Effector memory CD4-positive, alpha-beta T cell (primary cell): ENCODE measurements at regions not wholly inside any gene's neighbourhood (a gene's known extent, or its start where the extent isn't known, plus 50 kb on each side); places are given as distances from the start of the nearest gene placed in this dataset.

Experiments used
- DNase-seq, 3 donors: peaks; one replicate each; pipeline ENCODE4 v3.0.0-alpha.2; 2020
- H3K27ac ChIP-seq: 2 replicates; pipeline ENCODE4 v1.7.0; 2013; ENCODE audit warnings: mild to moderate bottlenecking, low read length, moderate library complexity; ENCODE audit not compliant: insufficient read depth, poor library complexity, severe bottlenecking
- H3K27me3 ChIP-seq: replicated peaks from 2 replicates; pipeline ENCODE4 v1.7.0; 2013; ENCODE audit warnings: mild to moderate bottlenecking, low read length; ENCODE audit not compliant: insufficient read depth, control insufficient read depth, poor library complexity, severe bottlenecking
- H3K36me3 ChIP-seq: 2 replicates; pipeline ENCODE4 v1.7.0; 2013; ENCODE audit warnings: mild to moderate bottlenecking, low read length, moderate library complexity; ENCODE audit not compliant: control insufficient read depth, insufficient read depth
- H3K4me1 ChIP-seq: 2 replicates; pipeline ENCODE4 v1.7.0; 2013; ENCODE audit warnings: low read length, mild to moderate bottlenecking; ENCODE audit not compliant: control insufficient read depth, insufficient read depth, poor library complexity, severe bottlenecking
- H3K4me3 ChIP-seq: 2 replicates; pipeline ENCODE4 v1.7.0; 2013; ENCODE audit warnings: low read length, low read depth, mild to moderate bottlenecking; ENCODE audit not compliant: insufficient read depth, poor library complexity, severe bottlenecking
- H3K9me3 ChIP-seq: 2 replicates; pipeline ENCODE4 v1.7.0; 2013; ENCODE audit warnings: mild to moderate bottlenecking, low read length, moderate library complexity; ENCODE audit not compliant: control insufficient read depth

GRCh38 chr4:66974665-66975064 is 570.6 kb downstream of the CENPC start:
- no peak for DNase-seq
- Histone ChIP-seq H3K27ac (no peak overlapping the region), H3K4me3 (no peak overlapping the region), H3K27me3 (no peaks in the 10 kb centered on the region), H3K4me1 (no peaks in the 10 kb centered on the region), H3K9me3 (no peaks in the 10 kb centered on the region), H3K36me3 (no peaks in the 10 kb centered on the region)

GRCh38 chr4:66972087-66972486 is 573.2 kb downstream of the CENPC start:
- Histone ChIP-seq H3K4me1 (no peaks in the 10 kb centered on the region), H3K27me3 (no peaks in the 10 kb centered on the region), H3K27ac (no peak overlapping the region), H3K36me3 (no peaks in the 10 kb centered on the region), H3K4me3 (no peak overlapping the region), H3K9me3 (no peaks in the 10 kb centered on the region)
- DNase-seq = no peak

GRCh38 chr4:66964467-66964866 is 580.8 kb downstream of the CENPC start:
- no peaks in the 10 kb centered on the region for H3K9me3 ChIP-seq
- no peak for DNase-seq
- no peaks in the 10 kb centered on the region for H3K36me3 ChIP-seq
- H3K27ac ChIP-seq = no peak overlapping the region
- H3K4me3 ChIP-seq = no peak overlapping the region
- H3K4me1 ChIP-seq = no peaks in the 10 kb centered on the region
- no peaks in the 10 kb centered on the region for H3K27me3 ChIP-seq

- DNase-seq = no peak
- Histone ChIP-seq H3K27me3 (no peaks in the 10 kb centered on the region), H3K4me3 (no peak overlapping the region), H3K36me3 (no peaks in the 10 kb centered on the region), H3K4me1 (no peaks in the 10 kb centered on the region), H3K27ac (no peak overlapping the region), H3K9me3 (no peaks in the 10 kb centered on the region)
Measured at GRCh38 chr4:66963084-66963483, 582.2 kb downstream of the CENPC start.

GRCh38 chr4:66959207-66959606 is 586.1 kb downstream of the CENPC start:
- Histone ChIP-seq H3K27ac (no peak overlapping the region), H3K9me3 (no peaks in the 10 kb centered on the region), H3K27me3 (no peaks in the 10 kb centered on the region), H3K36me3 (no peaks in the 10 kb centered on the region), H3K4me1 (no peaks in the 10 kb centered on the region), H3K4me3 (no peak overlapping the region)
- no peak for DNase-seq

- no peaks in the 10 kb centered on the region for H3K36me3 ChIP-seq
- no peaks in the 10 kb centered on the region for H3K9me3 ChIP-seq
- no peaks in the 10 kb centered on the region for H3K27me3 ChIP-seq
- no peak overlapping the region for H3K4me3 ChIP-seq
- no peak for DNase-seq
- no peaks in the 10 kb centered on the region for H3K4me1 ChIP-seq
- no peak overlapping the region for H3K27ac ChIP-seq
Measured at GRCh38 chr4:66956852-66957251, 588.5 kb downstream of the CENPC start.

GRCh38 chr4:66956426-66956825 is 588.9 kb downstream of the CENPC start:
- Histone ChIP-seq H3K9me3 (no peaks in the 10 kb centered on the region), H3K4me1 (no peaks in the 10 kb centered on the region), H3K27ac (no peak overlapping the region), H3K27me3 (no peaks in the 10 kb centered on the region), H3K36me3 (no peaks in the 10 kb centered on the region), H3K4me3 (no peak overlapping the region)
- no peak for DNase-seq

GRCh38 chr4:66955784-66956183 is 589.5 kb downstream of the CENPC start:
- DNase-seq = no peak
- Histone ChIP-seq H3K27ac (no peak overlapping the region), H3K4me1 (no peaks in the 10 kb centered on the region), H3K36me3 (no peaks in the 10 kb centered on the region), H3K9me3 (no peaks in the 10 kb centered on the region), H3K4me3 (no peak overlapping the region), H3K27me3 (no peaks in the 10 kb centered on the region)

- Histone ChIP-seq H3K9me3 (no peaks in the 10 kb centered on the region), H3K36me3 (no peaks in the 10 kb centered on the region), H3K27me3 (no peaks in the 10 kb centered on the region), H3K4me1 (no peaks in the 10 kb centered on the region), H3K4me3 (no peak overlapping the region), H3K27ac (no peak overlapping the region)
- no peak for DNase-seq
Measured at GRCh38 chr4:66949419-66949818, 595.9 kb downstream of the CENPC start.

- no peaks in the 10 kb centered on the region for H3K27me3 ChIP-seq
- no peaks in the 10 kb centered on the region for H3K36me3 ChIP-seq
- H3K4me1 ChIP-seq = no peaks in the 10 kb centered on the region
- no peak overlapping the region for H3K27ac ChIP-seq
- no peaks in the 10 kb centered on the region for H3K9me3 ChIP-seq
- DNase-seq = no peak
- H3K4me3 ChIP-seq = no peak overlapping the region
Measured at GRCh38 chr4:66946761-66947160, 598.5 kb downstream of the CENPC start.

- H3K36me3 ChIP-seq = no peaks in the 10 kb centered on the region
- no peak overlapping the region for H3K27ac ChIP-seq
- no peak for DNase-seq
- no peak overlapping the region for H3K4me3 ChIP-seq
- H3K4me1 ChIP-seq = no peaks in the 10 kb centered on the region
- H3K9me3 ChIP-seq = no peaks in the 10 kb centered on the region
- no peaks in the 10 kb centered on the region for H3K27me3 ChIP-seq
Measured at GRCh38 chr4:66943112-66943511, 602.2 kb downstream of the CENPC start.
